Superior temporal gyrus (tissue), 1 donor: ENCODE measurements at regions not wholly inside any gene's neighbourhood (a gene's known extent, or its start where the extent isn't known, plus 50 kb on each side); places are given as distances from the start of the nearest gene placed in this dataset.
"Not testable (repeated sequence)": the region's sequence is repeated elsewhere in the genome, so short reads cannot be mapped to it uniquely, and the experiment has no call there.

ENCODE experiments used
- DNase-seq: peaks from one replicate; pipeline ENCODE4 v3.0.0-alpha.2; 2016; ENCODE audit errors: extremely low spot score

- not testable (repeated sequence) for DNase-seq
Measured at GRCh38 chr4:154907345-154908045, 126.4 kb downstream of the RBM46 start.

GRCh38 chr4:154908168-154908567 lies 127.1 kb downstream of the RBM46 start:
- DNase-seq: no peak

GRCh38 chr4:154911097-154911496 lies 130.0 kb downstream of the RBM46 start:
- DNase-seq: no peak

GRCh38 chr4:154911608-154912098 lies 130.6 kb downstream of the RBM46 start:
- DNase-seq: no peak

- DNase-seq: no peak
Measured at GRCh38 chr4:154916068-154916467, 135.0 kb downstream of the RBM46 start.

GRCh38 chr4:154927126-154927680 lies 146.1 kb downstream of the RBM46 start:
- DNase-seq: no peak

- peak; percentile 25 for DNase-seq
Measured at GRCh38 chr4:154928640-154929257, 147.7 kb downstream of the RBM46 start.

GRCh38 chr4:154936873-154937272 lies 155.8 kb downstream of the RBM46 start:
- no peak for DNase-seq

- DNase-seq: no peak
Measured at GRCh38 chr4:154939851-154940250, 158.8 kb downstream of the RBM46 start.

GRCh38 chr4:154942176-154942575 lies 161.1 kb downstream of the RBM46 start:
- DNase-seq: no peak

- DNase-seq: no peak
Measured at GRCh38 chr4:154944996-154945395, 163.9 kb downstream of the RBM46 start.

- no peak for DNase-seq
Measured at GRCh38 chr4:154946113-154946512, 165.0 kb downstream of the RBM46 start.

GRCh38 chr4:154953691-154954090 lies 172.6 kb downstream of the RBM46 start:
- no peak for DNase-seq

GRCh38 chr4:154954117-154954516 lies 173.0 kb downstream of the RBM46 start:
- no peak for DNase-seq

- no peak for DNase-seq
Measured at GRCh38 chr4:154958121-154958520, 177.0 kb downstream of the RBM46 start.

- peak; percentile 36 for DNase-seq
Measured at GRCh38 chr4:154958621-154959358, 177.7 kb downstream of the RBM46 start.

GRCh38 chr4:154959756-154960155 lies 178.7 kb downstream of the RBM46 start:
- no peak for DNase-seq

- no peak for DNase-seq
Measured at GRCh38 chr4:154960476-154960875, 179.4 kb downstream of the RBM46 start.

GRCh38 chr4:154961263-154961662 lies 180.2 kb downstream of the RBM46 start:
- DNase-seq: no peak

GRCh38 chr4:154973244-154974035 lies 192.4 kb downstream of the RBM46 start:
- no peak for DNase-seq

GRCh38 chr4:154977228-154977627 lies 196.2 kb downstream of the RBM46 start:
- DNase-seq: no peak
